Stimulated activated CD4-positive, alpha-beta T cell treated with anti-CD3 and anti-CD28 coated beads, TNF-alpha, amount 100 ng/mL, for 1 hour (primary cell): ENCODE measurements at regions not wholly inside any gene's neighbourhood (a gene's known extent, or its start where the extent isn't known, plus 50 kb on each side); places are given as distances from the start of the nearest gene placed in this dataset.

ENCODE experiments used
- DNase-seq, 3 donors: peaks; one replicate each; pipeline ENCODE4 v3.0.0-alpha.2; 2020; ENCODE audit warnings: low read depth in 3 of 3, low spot score in 1 of 3

DNA sequence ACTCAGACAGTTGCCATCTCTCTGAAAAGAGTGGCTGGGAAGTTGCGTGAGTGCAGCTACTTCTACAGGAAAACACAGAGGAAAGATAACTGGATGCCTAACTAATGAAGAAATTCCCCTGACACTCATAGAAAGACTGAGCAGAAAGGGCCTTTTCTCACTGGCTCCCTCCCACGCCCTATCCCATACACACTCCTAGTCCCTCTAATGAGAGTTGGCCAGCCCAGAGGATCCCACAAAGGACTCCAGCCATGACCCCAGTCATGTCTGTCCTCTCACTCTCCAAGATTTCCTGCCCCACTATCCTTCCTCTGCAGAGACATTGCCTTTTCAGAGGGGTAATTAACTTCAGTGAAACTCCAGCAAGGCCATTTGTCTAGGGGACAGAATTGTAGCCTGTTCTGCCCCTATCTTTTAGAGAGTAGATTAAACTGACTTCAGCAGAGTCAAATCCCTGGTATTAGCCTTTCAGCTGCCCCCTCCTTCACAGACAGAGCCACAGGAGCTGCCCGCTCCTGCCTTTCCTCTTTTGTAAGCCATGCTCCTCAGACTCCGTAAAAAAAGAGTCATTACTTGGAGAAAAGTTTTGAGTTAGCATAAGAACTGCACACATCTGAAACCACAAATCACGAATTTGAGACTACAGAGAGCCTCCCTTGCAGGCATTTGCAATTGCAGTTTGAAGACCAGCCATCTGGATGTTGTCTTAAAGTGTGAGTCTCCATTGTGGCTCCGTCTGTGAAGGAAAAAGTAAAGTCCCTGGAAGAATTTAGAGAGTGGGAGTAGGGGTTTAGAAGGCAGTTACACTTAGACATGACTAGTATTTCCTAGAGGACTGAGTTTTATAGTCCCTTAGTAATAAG lies 129.1 kb upstream of the SEMA6D start:
- no peak for DNase-seq

DNA sequence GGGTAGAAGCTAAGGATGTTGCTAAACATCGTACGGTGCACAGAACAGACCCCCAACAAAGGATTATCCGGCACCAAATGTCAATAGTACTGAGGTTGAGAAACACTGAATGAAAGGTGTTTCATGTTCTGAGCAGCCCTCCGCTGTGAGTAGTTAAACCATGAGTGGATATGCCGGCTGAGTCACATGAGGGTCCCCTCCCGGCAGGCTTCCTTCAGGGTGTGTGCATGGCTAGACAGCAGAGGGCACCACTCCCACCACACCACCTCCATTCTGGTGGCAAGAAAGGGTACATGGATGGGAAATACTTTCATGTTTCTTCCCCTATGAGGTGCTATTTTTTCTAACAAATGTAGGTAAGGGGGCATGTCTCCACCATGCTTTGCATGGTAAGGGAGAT lies 128.3 kb upstream of the SEMA6D start:
- DNase-seq = no peak

DNA sequence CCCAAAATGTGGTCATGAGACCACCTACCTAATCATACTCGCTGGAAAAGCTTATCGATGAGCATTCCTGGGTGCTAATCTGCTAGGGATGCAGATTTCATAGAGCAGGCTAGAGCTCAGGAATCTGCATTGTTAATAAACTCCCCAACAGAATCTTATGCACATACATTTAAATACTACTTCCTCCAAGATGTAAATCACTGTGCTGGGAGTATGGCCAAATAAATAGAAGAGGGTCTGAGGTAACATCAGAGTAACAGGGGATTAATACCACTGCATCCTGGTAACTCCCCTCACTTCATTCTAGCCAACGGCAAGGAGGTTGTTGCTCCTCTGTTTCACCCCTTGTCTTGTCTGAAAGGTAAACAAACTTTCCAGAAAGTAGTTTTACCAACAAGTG lies 118.3 kb upstream of the SEMA6D start:
- DNase-seq = no peak

DNA sequence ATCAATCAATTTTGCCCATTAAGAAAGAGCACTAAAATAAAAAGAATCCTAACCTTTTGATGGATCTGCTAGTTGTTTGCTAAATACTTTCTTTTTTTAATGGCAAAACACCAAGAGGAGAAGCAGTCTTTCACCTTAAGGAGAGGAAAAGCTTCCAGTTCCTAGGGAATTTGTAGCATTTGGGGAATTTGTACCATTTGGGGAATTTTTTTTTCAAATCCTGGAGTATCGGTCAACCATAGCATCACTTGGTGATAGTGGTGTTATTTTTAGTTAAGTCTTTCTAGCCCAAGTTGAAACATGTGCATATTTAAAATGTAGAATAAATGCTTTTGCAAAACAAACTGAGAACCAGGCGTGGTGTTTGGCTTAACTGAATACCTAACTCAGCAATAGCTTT lies 117.5 kb upstream of the SEMA6D start:
- DNase-seq = no peak

DNA sequence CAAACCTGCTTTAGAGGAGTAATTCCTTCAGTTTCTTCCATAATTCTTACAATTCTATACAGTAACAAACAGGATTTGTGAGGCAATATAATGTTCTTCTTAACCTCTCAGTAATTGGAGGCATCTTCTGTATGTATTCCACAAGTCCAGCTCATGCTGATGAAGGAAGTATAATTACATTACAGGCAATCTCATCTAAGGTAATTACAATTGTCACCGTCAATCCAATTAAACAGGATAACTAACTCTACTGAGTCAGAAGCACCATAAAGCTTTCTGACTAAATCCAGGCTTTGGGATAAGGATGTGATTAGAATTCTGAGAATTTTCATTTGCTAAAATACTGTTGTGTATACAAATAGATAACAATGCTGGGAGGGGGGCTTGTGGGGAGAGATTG lies 115.2 kb upstream of the SEMA6D start:
- no peak for DNase-seq

DNA sequence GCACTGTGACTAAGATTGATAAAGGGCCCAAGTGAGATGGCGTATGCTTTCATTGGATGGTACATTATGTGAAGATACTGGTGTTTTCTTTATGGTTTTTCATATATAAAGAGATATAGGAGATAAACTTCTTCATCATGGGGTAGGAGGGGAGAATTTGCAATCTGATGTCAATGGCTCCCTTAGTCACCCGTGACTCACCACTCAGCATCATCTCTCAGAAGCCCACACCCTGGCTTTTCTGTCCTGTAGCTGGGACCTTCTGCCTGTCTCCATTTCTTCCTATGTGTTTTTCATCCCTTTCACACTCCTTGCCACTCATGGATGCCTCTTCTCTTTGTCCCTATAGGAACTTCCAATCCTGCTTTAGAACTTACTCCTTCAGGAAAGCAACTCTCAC lies 114.3 kb upstream of the SEMA6D start:
- DNase-seq = no peak

DNA sequence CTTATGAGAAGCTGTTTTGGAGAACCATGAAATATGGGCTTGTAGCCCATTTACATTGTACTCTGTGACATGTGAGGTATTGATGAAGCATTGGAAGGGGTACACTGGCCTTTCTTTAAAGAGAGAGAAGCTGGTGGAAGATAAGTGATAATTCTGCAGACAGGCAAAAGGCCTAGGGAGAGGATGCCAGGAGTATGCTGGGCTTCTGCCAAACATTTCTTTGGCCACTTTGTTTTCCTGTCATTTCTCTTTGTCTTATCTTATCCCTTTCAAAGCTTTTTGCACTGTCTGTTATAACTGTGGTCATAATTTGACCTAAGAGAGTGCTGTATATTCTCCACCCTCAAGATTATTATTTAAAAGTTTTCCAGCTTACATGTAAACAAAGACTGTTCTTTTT lies 109.6 kb upstream of the SEMA6D start:
- no peak for DNase-seq

DNA sequence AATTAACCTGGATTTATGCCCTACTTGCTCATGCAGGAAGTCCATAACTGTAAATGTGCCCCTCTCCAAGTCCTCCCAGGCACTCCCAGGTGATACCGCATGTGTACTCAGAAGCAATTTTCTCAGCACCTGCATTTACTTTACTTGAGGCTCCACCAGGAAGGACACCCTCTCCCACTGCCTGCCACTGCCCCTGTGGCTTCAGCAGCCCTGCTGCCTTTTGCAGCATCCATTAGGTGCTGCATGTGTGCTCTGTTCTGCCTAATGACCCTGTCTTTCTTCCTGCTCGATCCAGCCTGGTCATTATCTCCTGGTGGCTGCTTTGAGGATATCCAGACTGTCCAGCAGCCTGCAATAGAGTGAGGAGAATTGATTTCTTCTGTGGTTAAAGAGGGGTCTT lies 107.6 kb upstream of the SEMA6D start:
- DNase-seq = no peak

DNA sequence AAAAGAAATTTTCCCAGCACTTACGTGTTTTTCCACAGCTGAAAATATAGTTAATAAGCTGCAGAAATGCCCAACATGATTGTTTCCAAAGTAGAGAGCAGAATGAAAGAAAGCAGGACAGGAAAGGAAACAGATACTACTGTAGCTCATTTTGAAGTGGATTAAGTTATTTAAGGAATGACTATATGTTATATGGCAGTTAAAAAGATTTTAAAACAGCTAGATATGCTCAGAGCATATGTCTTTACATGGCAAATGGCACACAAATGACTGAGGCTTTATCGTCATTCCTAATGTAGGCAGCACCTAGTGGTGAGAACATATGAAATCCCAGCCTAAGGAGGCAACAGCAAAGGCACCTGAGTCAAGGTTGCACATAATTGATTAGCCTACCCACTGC lies 106.6 kb upstream of the SEMA6D start:
- no peak for DNase-seq

DNA sequence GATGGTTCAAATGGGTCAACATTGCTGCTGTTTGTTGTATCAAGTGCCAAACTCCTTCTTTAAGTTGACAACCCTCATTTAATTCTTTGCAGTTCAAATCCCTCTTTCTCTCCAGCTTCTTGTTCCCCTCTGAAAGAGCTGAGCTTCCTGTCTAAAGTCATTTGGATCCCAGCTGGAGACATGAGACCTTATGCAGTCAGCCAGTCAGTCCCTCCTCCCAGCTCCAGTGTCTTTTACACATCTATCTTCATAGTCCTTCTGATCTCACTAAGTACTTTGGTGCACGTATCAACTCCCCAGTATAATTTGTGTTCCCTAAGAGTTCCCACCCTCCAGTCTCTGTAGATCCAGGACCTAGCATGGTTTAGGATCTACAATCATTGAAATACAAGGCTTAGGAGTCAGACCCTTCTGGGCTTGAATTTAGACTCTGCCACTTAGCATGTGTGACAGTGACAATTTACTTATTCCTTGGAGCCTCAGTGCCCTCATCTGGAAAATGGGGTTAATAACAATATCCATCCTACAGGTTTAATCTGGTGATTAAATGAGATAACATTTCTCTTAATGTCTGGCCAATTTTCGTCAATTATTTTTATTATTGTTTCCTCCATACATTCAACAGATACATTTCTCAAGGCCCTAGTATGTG lies 102.8 kb upstream of the SEMA6D start:
- DNase-seq = no peak

DNA sequence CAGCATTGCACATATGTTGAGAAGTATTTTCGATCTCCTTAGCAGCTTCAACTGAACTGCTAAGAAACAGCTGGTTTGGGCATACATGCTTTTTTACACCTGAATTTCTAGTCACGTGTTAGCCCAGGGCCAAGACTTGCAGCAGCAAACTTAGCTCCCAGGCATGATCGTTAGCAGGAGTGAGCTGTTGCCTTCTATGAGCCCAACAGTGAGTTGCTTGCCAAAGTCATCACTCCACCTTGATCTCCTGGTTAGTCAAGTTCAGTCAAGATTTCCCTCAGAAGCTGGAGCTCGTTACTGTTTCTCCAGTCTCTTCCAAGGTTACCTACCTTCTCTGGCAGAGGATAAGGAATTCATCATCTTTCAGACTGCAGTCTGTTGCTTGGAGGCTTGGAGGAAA lies 100.4 kb upstream of the SEMA6D start:
- no peak for DNase-seq

DNA sequence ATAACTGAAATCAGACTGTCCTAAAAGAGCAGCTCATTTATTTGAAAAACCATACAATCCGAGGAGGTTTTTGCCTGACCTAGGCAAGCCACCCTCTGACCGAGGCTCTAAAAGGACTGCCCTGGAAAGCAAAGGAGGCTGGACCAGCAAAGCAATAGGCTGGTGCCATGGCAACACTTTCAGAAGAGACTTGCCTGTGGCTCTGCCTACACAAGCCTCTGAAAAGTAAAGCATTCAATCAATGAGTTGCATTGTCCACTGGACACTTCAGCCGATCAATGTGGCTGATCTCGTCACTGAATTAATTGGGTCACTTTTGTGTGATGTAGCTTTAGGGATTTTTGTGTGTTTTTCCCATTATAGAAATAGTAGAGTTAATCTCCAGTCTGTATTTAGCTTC lies 99.1 kb upstream of the SEMA6D start:
- no peak for DNase-seq

DNA sequence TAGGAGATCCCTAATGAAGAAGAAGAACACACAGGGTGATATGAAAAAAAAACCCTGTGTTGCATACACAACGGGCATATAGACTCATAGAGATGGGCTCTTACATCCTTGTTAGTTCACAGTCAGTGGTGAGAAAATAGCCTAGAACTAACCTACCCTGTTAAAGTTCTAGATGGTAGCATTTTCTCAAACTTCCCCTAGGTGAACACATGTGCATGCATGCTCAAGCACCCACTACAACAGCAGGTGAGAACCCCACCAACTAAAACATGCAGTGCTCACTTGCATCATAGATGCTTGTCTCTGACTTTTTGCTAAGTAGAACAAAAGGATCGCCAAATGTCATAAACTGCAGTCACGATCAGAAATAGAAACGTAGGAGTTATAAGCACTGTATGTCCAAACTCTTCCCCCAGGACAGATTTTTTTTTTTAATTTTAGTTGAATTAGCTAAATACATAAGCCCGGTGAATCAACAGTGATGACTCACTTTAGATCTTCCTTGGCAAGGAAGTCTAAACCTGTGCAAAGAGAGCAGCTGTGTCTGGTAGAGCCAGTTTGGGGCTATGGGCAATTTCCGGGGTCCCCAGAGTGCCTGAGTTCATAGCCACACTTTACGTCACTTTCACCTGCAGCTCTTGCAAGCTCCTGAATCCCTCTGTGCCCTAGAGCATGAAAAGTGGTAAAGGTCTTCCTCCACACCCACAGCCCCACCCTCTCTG lies 96.2 kb upstream of the SEMA6D start:
- no peak for DNase-seq

DNA sequence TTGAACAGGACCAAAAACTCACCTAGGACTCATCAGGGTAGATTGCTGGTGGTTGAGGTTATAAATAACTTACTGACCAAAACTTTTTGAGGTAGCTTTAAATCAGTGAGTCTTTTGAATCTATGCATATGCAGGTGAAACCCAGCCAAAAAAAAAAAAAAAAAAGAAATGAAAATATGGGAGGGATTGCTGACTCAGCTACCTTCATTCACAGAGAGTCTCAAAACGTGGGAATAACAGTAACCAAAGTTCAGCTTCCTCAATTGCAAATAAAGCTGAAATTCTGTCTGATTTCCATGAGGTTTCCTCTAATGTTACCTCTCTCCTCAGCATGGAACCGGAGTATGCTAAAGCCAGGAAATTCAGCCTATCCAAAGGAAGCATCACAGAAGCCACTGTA lies 95.2 kb upstream of the SEMA6D start:
- no peak for DNase-seq

DNA sequence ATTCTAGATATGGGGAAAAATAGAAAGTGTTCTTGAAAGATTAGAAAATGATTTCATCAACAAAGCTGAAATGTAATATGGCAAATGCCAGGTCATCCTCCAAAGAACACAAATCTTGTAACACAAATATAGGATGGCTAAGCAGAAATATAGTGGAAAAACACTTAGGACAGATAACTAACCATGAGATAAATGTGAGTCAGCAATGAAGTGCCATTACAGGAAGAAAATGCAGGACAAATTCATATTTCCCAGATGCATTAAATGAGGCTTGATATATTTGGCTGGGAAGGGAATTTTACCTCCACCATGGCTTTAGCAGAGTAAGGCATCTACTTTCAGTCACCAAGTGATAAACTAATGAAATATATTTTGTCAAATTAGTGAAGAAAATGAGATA lies 92.8 kb upstream of the SEMA6D start:
- no peak for DNase-seq

DNA sequence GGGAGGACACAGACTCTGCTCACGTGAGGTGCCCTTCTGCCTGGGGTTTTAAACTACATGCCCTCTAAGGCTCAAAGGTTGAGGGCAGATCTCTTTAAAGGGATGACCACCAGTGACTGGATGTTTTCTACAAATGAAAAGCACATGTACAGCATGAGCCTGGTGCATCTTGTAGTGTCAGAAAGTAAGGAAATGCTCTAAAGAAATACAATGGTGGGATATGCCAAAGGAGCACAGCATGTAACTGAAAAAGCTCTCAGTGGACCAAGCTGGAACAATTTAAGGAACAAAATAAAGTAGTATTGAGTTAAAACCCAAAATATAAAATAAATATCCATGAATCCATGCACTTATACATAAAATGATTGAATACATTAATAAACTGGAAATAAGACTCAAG lies 78.3 kb upstream of the SEMA6D start:
- DNase-seq = no peak

DNA sequence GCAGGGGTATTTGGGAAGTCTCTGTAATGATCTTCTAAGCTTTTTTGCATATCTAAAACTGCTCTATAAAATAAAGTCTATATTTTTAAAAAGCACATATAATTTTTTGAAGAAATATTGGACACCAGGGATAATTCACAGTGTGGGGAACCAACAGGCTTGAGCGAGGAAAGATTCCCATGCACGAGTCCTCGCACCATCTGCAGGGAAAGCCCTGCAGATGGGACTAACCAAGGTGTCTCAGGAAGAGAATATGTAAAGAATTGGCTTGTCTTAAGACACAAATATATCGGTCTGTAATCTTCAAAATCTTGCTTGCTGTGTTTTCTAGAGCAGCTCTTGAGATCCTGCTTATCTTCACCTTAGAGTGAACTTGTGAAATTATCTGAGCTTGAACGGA lies 77.2 kb upstream of the SEMA6D start:
- DNase-seq = no peak

DNA sequence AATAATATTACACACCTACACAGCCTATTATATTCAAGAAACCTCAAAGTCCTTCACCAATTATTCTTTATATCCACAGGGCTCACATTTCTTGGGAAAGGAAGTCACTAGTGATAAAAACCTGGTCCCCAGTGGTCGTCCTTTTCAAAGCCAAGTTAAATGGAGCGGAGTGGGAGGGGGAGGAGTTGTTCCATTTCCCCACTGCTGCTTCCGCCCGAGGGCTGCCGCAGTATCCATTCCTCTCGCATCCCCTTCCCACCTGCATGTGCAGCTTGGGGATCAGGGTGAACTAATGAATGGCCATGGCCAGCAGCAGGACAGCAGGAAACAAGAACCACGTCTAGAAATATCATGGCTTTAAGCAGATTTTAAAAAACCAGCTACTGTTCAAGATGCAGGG lies 76.4 kb upstream of the SEMA6D start:
- DNase-seq = no peak

DNA sequence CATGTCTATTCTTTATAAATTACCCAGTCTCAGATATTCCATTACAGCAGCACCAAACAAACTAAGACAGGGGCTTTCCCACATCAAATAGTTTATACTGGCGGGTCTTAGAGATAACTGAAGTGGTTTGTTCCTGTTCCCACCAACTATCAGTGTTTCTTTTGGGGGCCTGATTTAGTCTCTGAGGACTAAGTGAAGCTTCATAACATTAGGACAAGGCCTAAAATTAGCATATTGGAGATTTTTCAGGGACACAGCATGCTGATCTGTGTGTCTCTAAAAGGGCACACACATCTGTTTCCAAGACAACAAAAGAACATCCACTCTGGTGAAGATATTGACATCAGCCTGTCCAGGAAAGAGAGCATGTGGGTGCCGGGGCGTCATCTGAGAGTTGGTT lies 72.6 kb upstream of the SEMA6D start:
- no peak for DNase-seq

DNA sequence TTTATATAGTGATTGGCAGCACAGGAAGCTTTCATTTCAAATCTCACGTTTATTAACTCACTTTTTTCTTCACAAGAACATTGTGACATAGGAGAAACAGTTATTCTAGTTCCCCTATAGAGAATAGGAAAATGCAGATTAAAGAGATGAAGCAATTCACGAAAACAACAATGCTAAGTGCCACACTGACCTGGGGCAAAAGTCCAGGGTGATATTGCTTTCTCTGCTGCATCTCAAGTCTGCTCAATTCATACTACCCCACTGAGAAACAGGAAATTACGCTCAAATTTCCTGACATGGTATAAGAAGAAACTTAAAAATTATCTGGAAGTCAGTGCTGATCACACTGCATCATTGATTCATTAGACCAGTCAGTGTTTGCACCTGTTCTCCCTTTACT lies 66.7 kb upstream of the SEMA6D start:
- DNase-seq = no peak

DNA sequence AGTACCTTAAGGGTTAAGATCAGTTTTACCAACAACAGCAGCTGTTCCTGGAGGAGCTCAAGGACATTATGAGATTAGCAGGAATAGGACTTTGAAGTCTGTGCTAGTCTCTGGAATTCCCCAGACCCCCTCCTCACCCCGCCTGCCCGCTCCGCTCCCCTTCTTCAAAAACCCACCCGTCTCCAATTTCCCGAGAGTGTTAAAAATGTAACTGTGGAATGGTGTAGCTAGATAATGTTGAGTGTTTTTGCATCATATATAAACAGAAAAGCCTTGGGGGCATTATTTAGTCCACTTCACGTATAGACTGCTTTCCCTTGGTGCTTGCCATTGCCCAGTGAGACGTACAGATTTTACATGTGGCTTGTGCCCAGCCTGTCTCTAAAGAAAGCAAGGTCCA lies 65.0 kb upstream of the SEMA6D start:
- DNase-seq = no peak

DNA sequence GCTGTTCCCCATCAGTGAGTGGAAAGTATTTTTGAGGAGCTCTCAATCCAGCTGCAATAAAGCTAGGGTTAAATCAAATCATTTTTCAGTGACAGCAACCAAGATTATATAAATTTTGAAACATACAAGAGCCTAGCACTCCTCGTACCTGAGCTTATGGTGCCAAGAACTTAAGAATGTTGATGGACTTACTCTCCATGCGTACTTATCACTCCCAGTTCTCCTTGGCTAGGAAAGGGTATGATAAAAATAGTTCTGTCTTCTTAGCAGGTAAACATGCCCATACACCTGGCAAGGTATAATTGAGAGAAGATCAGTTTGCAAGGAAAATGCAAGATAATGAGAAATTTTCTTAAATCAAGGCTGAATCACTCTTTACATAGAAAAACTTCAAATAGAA lies 64.5 kb upstream of the SEMA6D start:
- DNase-seq = no peak
